GM12878 (cell line): ENCODE measurements at regions not wholly inside any gene's neighbourhood (a gene's known extent, or its start where the extent isn't known, plus 50 kb on each side); places are given as distances from the start of the nearest gene placed in this dataset.

Experiments used
- EP300 ChIP-seq, 2 experiments: fragments of 150-350 bp in 1 of 2; IDR thresholded peaks; 2 replicates each; pipeline ENCODE4 v1.6.1; 2011 to 2012; ENCODE audit warnings: low read depth in 2 of 2, low read length in 2 of 2, borderline replicate concordance in 1 of 2, improper control_type of control experiment in 1 of 2, inconsistent platforms in 1 of 2; ENCODE audit not compliant: control insufficient read depth in 1 of 2
- JUND ChIP-seq: IDR thresholded peaks from 2 replicates; pipeline ENCODE4 v1.6.1; 2012; ENCODE audit warnings: low read depth, mild to moderate bottlenecking, low read length, improper control_type of control experiment, moderate library complexity
- MEF2B ChIP-seq: fragments of 450-650 bp; IDR thresholded peaks from 2 replicates; pipeline ENCODE4 v1.6.1; 2018; ENCODE audit warnings: mild to moderate bottlenecking, moderate library complexity; ENCODE audit not compliant: partially characterized antibody, poor library complexity, severe bottlenecking
- RAD51 ChIP-seq: fragments of 450-650 bp; IDR thresholded peaks from 2 replicates; pipeline ENCODE4 v1.6.1; 2016; ENCODE audit warnings: moderate library complexity, mild to moderate bottlenecking, inconsistent platforms
- SMC3 ChIP-seq: IDR thresholded peaks from 2 replicates; pipeline ENCODE4 v1.6.1; 2011; ENCODE audit warnings: low read length, improper control_type of control experiment, borderline replicate concordance
- TCF12 ChIP-seq: IDR thresholded peaks from 2 replicates; pipeline ENCODE4 v1.6.1; 2011; ENCODE audit warnings: low read depth, mild to moderate bottlenecking, low read length
- YBX1 ChIP-seq: fragments of 450-650 bp; IDR thresholded peaks from 2 replicates; pipeline ENCODE4 v1.6.1; 2016; ENCODE audit warnings: antibody characterized with exemption
- ZNF622 ChIP-seq: fragments of 450-650 bp; IDR thresholded peaks from 2 replicates; pipeline ENCODE4 v1.6.1; 2017; ENCODE audit warnings: mild to moderate bottlenecking, inconsistent platforms
- TF ChIP-seq, protein P1 (sequence below): IDR thresholded peaks from 2 replicates; pipeline ENCODE4 v1.6.1; 2012; ENCODE audit warnings: mild to moderate bottlenecking, low read depth, low read length

GRCh38 chr2:221675201-221675908 lies 103.3 kb upstream of the EPHA4 start:
- TF ChIP-seq TCF12 (no peak), MEF2B (no peak), RAD51 (no peak), YBX1 (no peak), SMC3 (no peak), ZNF622 (no peak), JUND (no peak), EP300 (IDR thresholded peaks at IDR 0.05; ENCODE audit: borderline replicate concordance in 1 of 2, control insufficient read depth in 1 of 2, low read depth in 2 of 2, low read length in 2 of 2) (no peak)
- TF ChIP-seq, protein P1, sequence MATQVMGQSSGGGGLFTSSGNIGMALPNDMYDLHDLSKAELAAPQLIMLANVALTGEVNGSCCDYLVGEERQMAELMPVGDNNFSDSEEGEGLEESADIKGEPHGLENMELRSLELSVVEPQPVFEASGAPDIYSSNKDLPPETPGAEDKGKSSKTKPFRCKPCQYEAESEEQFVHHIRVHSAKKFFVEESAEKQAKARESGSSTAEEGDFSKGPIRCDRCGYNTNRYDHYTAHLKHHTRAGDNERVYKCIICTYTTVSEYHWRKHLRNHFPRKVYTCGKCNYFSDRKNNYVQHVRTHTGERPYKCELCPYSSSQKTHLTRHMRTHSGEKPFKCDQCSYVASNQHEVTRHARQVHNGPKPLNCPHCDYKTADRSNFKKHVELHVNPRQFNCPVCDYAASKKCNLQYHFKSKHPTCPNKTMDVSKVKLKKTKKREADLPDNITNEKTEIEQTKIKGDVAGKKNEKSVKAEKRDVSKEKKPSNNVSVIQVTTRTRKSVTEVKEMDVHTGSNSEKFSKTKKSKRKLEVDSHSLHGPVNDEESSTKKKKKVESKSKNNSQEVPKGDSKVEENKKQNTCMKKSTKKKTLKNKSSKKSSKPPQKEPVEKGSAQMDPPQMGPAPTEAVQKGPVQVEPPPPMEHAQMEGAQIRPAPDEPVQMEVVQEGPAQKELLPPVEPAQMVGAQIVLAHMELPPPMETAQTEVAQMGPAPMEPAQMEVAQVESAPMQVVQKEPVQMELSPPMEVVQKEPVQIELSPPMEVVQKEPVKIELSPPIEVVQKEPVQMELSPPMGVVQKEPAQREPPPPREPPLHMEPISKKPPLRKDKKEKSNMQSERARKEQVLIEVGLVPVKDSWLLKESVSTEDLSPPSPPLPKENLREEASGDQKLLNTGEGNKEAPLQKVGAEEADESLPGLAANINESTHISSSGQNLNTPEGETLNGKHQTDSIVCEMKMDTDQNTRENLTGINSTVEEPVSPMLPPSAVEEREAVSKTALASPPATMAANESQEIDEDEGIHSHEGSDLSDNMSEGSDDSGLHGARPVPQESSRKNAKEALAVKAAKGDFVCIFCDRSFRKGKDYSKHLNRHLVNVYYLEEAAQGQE, result no peak
